ENCODE measurements at regions not wholly inside any gene's neighbourhood (a gene's known extent, or its start where the extent isn't known, plus 50 kb on each side); places are given as distances from the start of the nearest gene placed in this dataset.

- TF ChIP-seq CTCF (IDR thresholded peaks at IDR 0.05) (no peak), POLR2AphosphoS5 (IDR thresholded peaks at IDR 0.05; ENCODE audit: insufficient read depth in 1 of 2, low read depth in 1 of 2) (no peak)
These were observed 73.9 kb upstream of the SLC10A2 start for GRCh38 chr13:103140001-103140671.

Data from vagina (tissue), 2 donors.